GM12875 (cell line): ENCODE measurements at regions not wholly inside any gene's neighbourhood (a gene's known extent, or its start where the extent isn't known, plus 50 kb on each side); places are given as distances from the start of the nearest gene placed in this dataset.
"Not testable (repeated sequence)": the region's sequence is repeated elsewhere in the genome, so short reads cannot be mapped to it uniquely, and the experiment has no call there.

Experiments used
- H3K4me3 ChIP-seq: one replicate; pipeline ENCODE4 v1.5.1; 2011; ENCODE audit warnings: low read depth, low read length, control low read depth
- TF ChIP-seq, protein P1 (sequence below): IDR thresholded peaks from 2 replicates; pipeline ENCODE4 v1.5.1; 2011; ENCODE audit warnings: low read depth, mild to moderate bottlenecking, control low read depth, inconsistent platforms, low read length, moderate library complexity, borderline replicate concordance; ENCODE audit not compliant: insufficient read depth

- TF ChIP-seq, protein P1, sequence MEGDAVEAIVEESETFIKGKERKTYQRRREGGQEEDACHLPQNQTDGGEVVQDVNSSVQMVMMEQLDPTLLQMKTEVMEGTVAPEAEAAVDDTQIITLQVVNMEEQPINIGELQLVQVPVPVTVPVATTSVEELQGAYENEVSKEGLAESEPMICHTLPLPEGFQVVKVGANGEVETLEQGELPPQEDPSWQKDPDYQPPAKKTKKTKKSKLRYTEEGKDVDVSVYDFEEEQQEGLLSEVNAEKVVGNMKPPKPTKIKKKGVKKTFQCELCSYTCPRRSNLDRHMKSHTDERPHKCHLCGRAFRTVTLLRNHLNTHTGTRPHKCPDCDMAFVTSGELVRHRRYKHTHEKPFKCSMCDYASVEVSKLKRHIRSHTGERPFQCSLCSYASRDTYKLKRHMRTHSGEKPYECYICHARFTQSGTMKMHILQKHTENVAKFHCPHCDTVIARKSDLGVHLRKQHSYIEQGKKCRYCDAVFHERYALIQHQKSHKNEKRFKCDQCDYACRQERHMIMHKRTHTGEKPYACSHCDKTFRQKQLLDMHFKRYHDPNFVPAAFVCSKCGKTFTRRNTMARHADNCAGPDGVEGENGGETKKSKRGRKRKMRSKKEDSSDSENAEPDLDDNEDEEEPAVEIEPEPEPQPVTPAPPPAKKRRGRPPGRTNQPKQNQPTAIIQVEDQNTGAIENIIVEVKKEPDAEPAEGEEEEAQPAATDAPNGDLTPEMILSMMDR: no peak
- H3K4me3 ChIP-seq: no peak overlapping the region
These were observed 568.0 kb downstream of the TRIB2 start for GRCh38 chr2:13284688-13285087.

- TF ChIP-seq, protein P1: no peak
- H3K4me3 ChIP-seq: no peak overlapping the region
These were observed 572.6 kb downstream of the TRIB2 start for GRCh38 chr2:13289310-13289709.

DNA sequence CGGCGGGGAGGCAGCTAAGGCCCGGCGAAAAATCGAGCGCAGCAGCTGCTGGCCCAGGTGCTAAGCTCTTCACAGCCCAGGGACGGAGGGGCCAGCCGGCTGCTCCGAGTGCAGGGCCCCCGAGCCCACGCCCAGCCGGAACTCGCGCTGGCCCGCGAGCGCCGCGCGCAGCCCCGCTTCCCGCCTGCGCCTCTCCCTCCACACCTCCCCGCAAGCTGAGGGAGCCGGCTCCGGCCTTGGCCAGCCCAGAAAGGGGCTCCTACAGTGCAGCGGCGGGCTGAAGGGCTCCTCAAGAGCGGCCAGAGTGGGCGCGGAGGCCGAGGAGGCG, 591.7 kb downstream of the TRIB2 start:
- H3K4me3 ChIP-seq: not testable (repeated sequence)

DNA sequence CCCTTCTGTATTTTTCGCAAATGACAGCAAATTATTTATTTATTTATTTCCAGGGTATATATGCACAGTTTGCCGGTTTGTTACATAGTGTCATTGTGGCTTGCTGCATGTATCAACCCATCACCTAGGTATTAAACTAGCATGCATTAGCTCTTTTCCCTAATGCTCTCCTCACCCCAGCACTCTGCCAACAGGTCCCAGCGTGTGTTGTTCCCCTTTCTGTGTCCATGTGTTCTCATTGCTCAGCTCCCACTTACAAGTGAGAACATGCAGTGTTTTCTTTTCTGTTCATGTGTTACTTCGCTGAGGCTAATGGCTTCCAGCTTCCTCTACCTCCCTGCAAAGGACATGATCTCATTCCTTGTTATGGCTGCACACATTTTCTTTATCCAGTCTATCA, 592.3 kb downstream of the TRIB2 start:
- H3K4me3 ChIP-seq: no peak overlapping the region
- TF ChIP-seq, protein P1: no peak

DNA sequence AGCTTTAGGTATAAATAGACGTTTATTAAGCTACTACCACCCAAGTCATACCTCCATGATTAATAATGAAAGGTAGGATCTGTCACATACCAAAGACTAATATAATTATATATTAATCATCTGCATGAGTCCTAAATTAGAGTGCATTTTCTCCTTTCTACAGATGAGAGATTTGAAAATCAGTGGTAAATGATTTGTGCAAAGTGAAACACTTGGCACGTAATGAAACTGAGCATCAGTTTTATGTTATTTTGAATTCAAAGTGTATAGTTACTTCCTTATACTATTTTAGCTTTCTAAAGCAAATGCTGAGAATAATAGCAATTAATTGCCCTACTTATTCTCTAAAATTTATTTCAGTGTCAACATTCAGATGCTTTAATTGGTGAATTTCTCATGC, 615.3 kb downstream of the TRIB2 start:
- TF ChIP-seq, protein P1: no peak
- H3K4me3 ChIP-seq: no peak overlapping the region

DNA sequence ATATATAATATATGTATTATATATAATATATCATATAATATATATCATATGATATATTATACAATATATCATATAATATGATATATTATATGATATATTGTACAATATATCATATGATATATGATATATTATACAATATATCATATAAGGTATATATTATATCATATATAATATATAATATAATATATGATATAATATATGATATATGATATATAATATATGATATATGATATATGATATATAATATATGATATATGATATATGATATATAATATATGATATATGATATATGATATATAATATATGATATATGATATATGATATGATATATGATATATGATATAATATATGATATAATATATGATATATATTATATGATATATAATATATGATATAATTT, 617.3 kb downstream of the TRIB2 start:
- not testable (repeated sequence) for H3K4me3 ChIP-seq

GRCh38 chr2:13334545-13334944, 617.8 kb downstream of the TRIB2 start:
- TF ChIP-seq, protein P1: no peak
- H3K4me3 ChIP-seq: no peak overlapping the region

DNA sequence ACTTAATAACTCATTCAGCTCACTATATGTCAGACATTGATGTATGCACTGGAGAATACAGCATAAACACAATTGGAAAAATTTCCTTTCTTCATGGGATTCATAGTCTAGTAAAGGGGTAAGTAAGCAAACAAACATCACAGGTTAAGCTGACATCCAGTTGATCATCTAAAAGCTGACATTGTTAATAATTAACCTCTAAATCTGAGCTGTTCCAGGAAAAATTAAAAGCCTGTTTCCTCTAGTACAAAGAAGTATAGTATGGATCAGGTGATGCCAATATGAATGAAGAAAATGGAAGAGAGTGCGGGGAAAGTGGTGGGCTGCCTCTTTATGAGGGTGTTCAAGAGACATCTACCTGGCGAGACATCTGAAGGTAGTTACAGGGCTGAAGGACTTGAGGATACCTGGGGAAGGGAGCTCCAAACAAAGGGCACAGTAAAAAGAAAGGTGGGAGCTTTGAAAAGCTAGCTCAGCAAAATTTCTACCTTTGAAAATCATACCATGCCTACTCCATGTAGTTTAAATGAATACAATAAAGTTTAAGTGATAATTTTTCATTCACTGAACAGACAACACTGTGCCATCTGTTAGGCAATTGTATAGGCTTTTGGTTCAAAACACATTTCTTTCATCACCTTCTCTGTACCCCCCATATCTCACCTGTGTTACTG, 619.3 kb downstream of the TRIB2 start:
- TF ChIP-seq, protein P1: no peak
- no peak overlapping the region for H3K4me3 ChIP-seq
